Left ventricle myocardium inferior (tissue), 1 donor: ENCODE measurements at regions not wholly inside any gene's neighbourhood (a gene's known extent, or its start where the extent isn't known, plus 50 kb on each side); places are given as distances from the start of the nearest gene placed in this dataset.

Source experiments
- DNase-seq: peaks from one replicate; pipeline ENCODE4 v3.0.0-alpha.2; 2020
- H3K27ac ChIP-seq: fragments of 200-600 bp; replicated peaks from 2 replicates; pipeline ENCODE4 v1.8.0; 2021
- H3K27me3 ChIP-seq: fragments of 200-600 bp; 2 replicates; pipeline ENCODE4 v1.8.0; 2021; ENCODE audit warnings: low read depth
- H3K36me3 ChIP-seq: fragments of 200-600 bp; 2 replicates; pipeline ENCODE4 v1.8.0; 2021
- H3K4me1 ChIP-seq: fragments of 200-600 bp; 2 replicates; pipeline ENCODE4 v1.8.0; 2021
- H3K4me3 ChIP-seq: fragments of 200-600 bp; 2 replicates; pipeline ENCODE4 v1.8.0; 2021; ENCODE audit warnings: mild to moderate bottlenecking, moderate library complexity
- H3K9me3 ChIP-seq: fragments of 200-600 bp; replicated peaks from 2 replicates; pipeline ENCODE4 v1.8.0; 2021
- CTCF ChIP-seq: fragments of 200-600 bp; IDR thresholded peaks from 2 replicates; pipeline ENCODE4 v1.8.0; 2021; ENCODE audit warnings: antibody characterized with exemption, mild to moderate bottlenecking, borderline replicate concordance
- intact Hi-C: fragments of 100-400 bp; cut with micrococcal nuclease; formaldehyde crosslinking; loops from one replicate; pipeline ENCODE4 v1.11.0; 2022
- donor health status: DM: no; HTN: yes; CAD: no; lungs with severe emphysema.

GRCh38 chr14:84674636-84675035, 855.3 kb upstream of the FLRT2 start:
- Histone ChIP-seq H3K4me1 (no peaks in the 10 kb centered on the region), H3K27me3 (no peaks in the 10 kb centered on the region), H3K9me3 (no peaks in the 10 kb centered on the region), H3K4me3 (no peak overlapping the region), H3K27ac (no peak overlapping the region), H3K36me3 (no peaks in the 10 kb centered on the region)
- no peak for DNase-seq
- TF ChIP-seq CTCF = no peak
- intact Hi-C loops = no loop called here

DNA sequence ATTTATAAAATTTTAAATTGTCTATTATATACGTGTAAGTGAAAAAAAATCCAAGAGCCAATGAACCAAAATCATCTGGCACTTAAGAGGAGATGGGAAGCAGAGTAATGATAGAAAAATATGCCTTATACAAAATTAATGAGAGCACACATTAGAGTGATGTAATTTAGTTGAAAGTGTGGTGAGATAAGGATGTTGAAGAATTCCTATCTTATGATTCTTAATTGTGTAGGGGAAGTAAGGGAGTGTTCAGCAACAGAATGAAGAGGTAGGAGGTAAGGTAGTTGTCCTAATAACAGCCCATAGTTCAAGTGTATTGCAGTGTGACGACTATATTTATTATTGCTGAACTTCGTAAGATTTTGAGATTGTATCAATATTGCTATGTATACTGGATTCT, 843.4 kb upstream of the FLRT2 start:
- Histone ChIP-seq H3K9me3 (peaks cover 11% of the 10 kb centered on the region), H3K36me3 (no peaks in the 10 kb centered on the region), H3K4me1 (no peaks in the 10 kb centered on the region), H3K27ac (no peak overlapping the region), H3K4me3 (no peak overlapping the region), H3K27me3 (no peaks in the 10 kb centered on the region)
- no peak for TF ChIP-seq CTCF
- DNase-seq = no peak
- intact Hi-C loops = no loop called here

- peaks cover 11% of the 10 kb centered on the region for H3K9me3 ChIP-seq
- no peaks in the 10 kb centered on the region for H3K27me3 ChIP-seq
- no peaks in the 10 kb centered on the region for H3K4me1 ChIP-seq
- H3K4me3 ChIP-seq = no peak overlapping the region
- H3K36me3 ChIP-seq = no peaks in the 10 kb centered on the region
- intact Hi-C loops = no loop called here
- DNase-seq = no peak
- TF ChIP-seq CTCF = no peak
- no peak overlapping the region for H3K27ac ChIP-seq
These were observed 841.5 kb upstream of the FLRT2 start for GRCh38 chr14:84688297-84689025.

- Histone ChIP-seq H3K4me3 (no peak overlapping the region), H3K36me3 (no peaks in the 10 kb centered on the region), H3K27ac (no peak overlapping the region), H3K4me1 (no peaks in the 10 kb centered on the region), H3K9me3 (no peaks in the 10 kb centered on the region), H3K27me3 (no peaks in the 10 kb centered on the region)
- TF ChIP-seq CTCF = no peak
- intact Hi-C loops = no loop called here
- DNase-seq = no peak
These were observed 835.8 kb upstream of the FLRT2 start for GRCh38 chr14:84694161-84694560.

DNA sequence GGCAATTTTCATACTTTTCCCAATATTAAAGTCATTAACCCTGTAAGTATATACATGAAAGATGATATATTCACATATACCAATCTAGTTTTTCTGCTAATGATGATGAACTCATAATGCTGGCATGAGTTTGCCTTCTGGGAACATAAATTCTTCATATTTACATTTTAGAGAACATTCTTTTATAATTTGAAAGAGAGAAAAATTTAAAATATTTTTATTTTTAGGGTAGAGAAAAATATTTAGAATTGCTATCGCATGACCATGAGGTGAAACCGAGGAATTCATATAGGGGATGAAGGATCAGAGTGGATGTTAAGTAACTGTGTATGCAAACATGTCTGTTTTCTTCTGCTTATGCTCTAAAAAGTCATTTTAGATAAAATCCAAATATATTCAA, 825.3 kb upstream of the FLRT2 start:
- intact Hi-C loops = no loop called here
- DNase-seq = no peak
- H3K36me3 ChIP-seq = no peaks in the 10 kb centered on the region
- H3K27ac ChIP-seq = no peak overlapping the region
- no peaks in the 10 kb centered on the region for H3K27me3 ChIP-seq
- TF ChIP-seq CTCF = no peak
- H3K9me3 ChIP-seq = no peaks in the 10 kb centered on the region
- no peak overlapping the region for H3K4me3 ChIP-seq
- H3K4me1 ChIP-seq = no peaks in the 10 kb centered on the region

DNA sequence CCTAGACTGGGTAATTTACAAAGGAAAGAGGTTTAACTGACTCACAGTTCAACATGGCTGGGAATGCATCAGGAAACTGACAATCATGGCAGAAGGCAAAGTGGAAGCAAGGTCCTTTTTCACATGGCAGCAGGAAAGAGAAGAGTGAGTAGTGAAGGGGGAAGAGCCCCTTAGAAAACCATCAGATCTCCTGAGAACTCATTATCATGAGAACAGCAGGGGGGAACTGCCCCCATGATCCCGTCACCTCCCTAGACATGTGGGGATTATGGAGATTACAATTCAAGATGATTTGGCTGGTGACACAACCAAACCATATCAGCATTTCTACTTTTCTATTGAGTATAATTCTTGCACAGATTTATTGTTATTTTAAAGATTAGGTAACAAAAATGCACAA, 822.1 kb upstream of the FLRT2 start:
- Histone ChIP-seq H3K36me3 (no peaks in the 10 kb centered on the region), H3K27me3 (no peaks in the 10 kb centered on the region), H3K27ac (no peak overlapping the region), H3K4me3 (no peak overlapping the region), H3K4me1 (no peaks in the 10 kb centered on the region), H3K9me3 (no peaks in the 10 kb centered on the region)
- intact Hi-C loops = no loop called here
- TF ChIP-seq CTCF = no peak
- no peak for DNase-seq
